ENCODE measurements at regions not wholly inside any gene's neighbourhood (a gene's known extent, or its start where the extent isn't known, plus 50 kb on each side); places are given as distances from the start of the nearest gene placed in this dataset.

DNA sequence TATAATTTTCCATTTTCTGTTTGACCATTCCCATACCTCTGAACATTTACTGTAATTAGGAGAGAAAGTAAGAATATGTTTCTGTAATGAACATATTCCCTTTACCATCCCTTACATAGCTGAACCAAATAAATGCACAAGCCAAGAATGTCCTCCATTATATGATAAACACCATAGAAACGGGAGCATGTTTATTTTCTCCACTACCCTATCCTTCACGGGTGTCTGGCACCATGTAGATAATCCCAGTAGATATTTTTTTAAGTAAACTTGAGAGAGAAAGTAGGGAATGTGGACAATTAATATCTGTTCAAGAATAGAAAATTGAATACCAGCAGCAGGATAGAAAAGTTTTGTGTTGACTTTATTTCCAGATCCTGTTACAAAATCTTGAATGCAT, 928.4 kb downstream of the EFNB2 start:
- H3K27me3 Mint-ChIP-seq = no peaks in the 10 kb centered on the region
- ATAC-seq (ENCODE audit: low read depth in 2 of 2) = no peak
- Histone ChIP-seq H3K36me3 (ENCODE audit: control insufficient read depth, insufficient read depth, low read length) (no peaks in the 10 kb centered on the region), H3K27ac (ENCODE audit: insufficient read depth, low read length, poor library complexity, severe bottlenecking) (no peak overlapping the region), H3K27me3 (ENCODE audit: control insufficient read depth, insufficient read depth, low read length) (no peaks in the 10 kb centered on the region), H3K4me3 (ENCODE audit: low read depth, low read length) (no peak overlapping the region), H3K4me1 (ENCODE audit: control insufficient read depth, insufficient read depth, low read length, poor library complexity, severe bottlenecking) (no peaks in the 10 kb centered on the region), H3K9me3 (ENCODE audit: control insufficient read depth in 2 of 2, low read length in 2 of 2) (no peaks in the 10 kb centered on the region)
- H3K27ac Mint-ChIP-seq = no peak overlapping the region
- H3K36me3 Mint-ChIP-seq = no peaks in the 10 kb centered on the region
- peaks cover 0 to 5% (median 1%) of the 10 kb centered on the region in 7 donors for H3K9me3 Mint-ChIP-seq
- no peak overlapping the region for H3K4me3 Mint-ChIP-seq
- no peaks in the 10 kb centered on the region for H3K4me1 Mint-ChIP-seq
- DNase-seq = no peak

DNA sequence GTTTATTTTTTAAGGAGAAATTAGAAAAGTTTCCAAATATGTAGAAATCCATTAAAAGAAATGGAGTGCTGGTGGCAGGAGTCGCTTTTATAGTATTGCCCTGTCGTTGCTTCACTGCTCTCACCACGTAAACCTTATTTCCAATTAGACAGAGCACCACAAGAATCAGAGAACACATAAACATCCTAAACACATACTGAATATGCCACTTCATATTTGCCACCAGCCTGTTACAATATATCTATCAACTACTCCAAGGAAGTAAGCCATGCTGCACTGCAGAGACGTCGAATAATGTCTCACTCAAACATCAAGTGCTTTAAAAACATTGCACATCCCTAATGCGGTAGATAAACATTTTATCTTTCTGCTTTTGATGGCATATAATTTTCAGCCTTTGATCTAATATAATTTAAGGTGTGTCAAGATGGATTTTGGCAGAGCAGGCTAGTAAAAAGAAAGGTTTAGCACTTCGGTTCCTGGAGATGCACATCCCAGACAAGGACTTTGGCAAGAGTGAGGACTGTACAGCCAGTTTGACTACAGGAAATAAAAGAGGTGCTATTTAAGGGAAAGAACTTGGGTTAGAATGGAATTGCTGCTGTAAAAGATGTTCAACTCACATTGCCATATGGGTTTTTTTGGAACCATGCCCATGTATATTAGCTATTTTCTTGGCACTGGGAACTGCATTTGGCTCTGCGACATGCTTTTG, 932.3 kb downstream of the EFNB2 start:
- H3K27me3 ChIP-seq (ENCODE audit: control insufficient read depth, insufficient read depth, low read length) = no peaks in the 10 kb centered on the region
- DNase-seq (no peak), ATAC-seq (ENCODE audit: low read depth in 2 of 2) (no peak)
- no peak overlapping the region for H3K4me3 ChIP-seq (ENCODE audit: low read depth, low read length)
- no peaks in the 10 kb centered on the region for H3K4me1 Mint-ChIP-seq
- no peak overlapping the region for H3K4me3 Mint-ChIP-seq
- H3K27ac Mint-ChIP-seq = no peak overlapping the region
- H3K27ac ChIP-seq (ENCODE audit: insufficient read depth, low read length, poor library complexity, severe bottlenecking) = no peak overlapping the region
- H3K4me1 ChIP-seq (ENCODE audit: control insufficient read depth, insufficient read depth, low read length, poor library complexity, severe bottlenecking) = no peaks in the 10 kb centered on the region
- no peaks in the 10 kb centered on the region for H3K27me3 Mint-ChIP-seq
- H3K9me3 Mint-ChIP-seq = peaks cover 0 to 11% (median 4%) of the 10 kb centered on the region in 7 donors
- H3K36me3 ChIP-seq (ENCODE audit: control insufficient read depth, insufficient read depth, low read length) = no peaks in the 10 kb centered on the region
- no peaks in the 10 kb centered on the region for H3K36me3 Mint-ChIP-seq
- H3K9me3 ChIP-seq (ENCODE audit: control insufficient read depth in 2 of 2, low read length in 2 of 2) = no peaks in the 10 kb centered on the region

DNA sequence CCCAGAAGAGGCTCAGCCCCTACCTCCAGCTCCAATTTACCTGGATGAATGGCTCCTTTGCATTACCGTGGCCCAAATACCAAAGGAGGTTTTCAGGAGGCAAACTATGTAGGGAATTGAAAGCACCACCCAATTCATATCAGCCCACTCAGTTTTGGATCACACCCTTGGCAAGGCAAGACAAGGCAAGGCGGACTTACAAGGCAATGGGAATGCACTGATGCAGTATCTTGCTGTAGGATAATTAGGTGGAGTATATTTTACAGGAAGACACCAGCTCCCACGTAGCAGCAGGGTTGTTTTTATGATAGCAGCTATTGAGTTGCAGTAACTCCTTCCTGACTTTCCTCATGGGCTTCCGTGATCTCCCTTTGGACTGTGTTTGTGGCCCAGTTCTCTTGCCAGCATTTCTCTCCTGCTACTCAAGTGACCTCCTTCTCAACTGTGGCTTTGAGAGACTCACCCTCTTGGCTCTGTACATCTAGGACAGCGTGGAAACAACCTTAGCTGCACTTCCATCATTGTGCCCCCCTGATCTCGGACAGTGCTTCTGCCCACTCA, 935.9 kb downstream of the EFNB2 start:
- Mint-ChIP-seq H3K36me3 (no peaks in the 10 kb centered on the region), H3K4me1 (no peaks in the 10 kb centered on the region), H3K27ac (no peak overlapping the region), H3K9me3 (peaks cover 0 to 16% (median 6%) of the 10 kb centered on the region in 7 donors), H3K27me3 (no peaks in the 10 kb centered on the region), H3K4me3 (no peak overlapping the region)
- ATAC-seq (ENCODE audit: low read depth in 2 of 2) = no peak
- Histone ChIP-seq H3K27me3 (ENCODE audit: control insufficient read depth, insufficient read depth, low read length) (no peaks in the 10 kb centered on the region), H3K36me3 (ENCODE audit: control insufficient read depth, insufficient read depth, low read length) (no peaks in the 10 kb centered on the region), H3K27ac (ENCODE audit: insufficient read depth, low read length, poor library complexity, severe bottlenecking) (no peak overlapping the region), H3K4me1 (ENCODE audit: control insufficient read depth, insufficient read depth, low read length, poor library complexity, severe bottlenecking) (no peaks in the 10 kb centered on the region), H3K4me3 (ENCODE audit: low read depth, low read length) (no peak overlapping the region), H3K9me3 (ENCODE audit: control insufficient read depth in 2 of 2, low read length in 2 of 2) (no peaks in the 10 kb centered on the region)
- no peak for DNase-seq

DNA sequence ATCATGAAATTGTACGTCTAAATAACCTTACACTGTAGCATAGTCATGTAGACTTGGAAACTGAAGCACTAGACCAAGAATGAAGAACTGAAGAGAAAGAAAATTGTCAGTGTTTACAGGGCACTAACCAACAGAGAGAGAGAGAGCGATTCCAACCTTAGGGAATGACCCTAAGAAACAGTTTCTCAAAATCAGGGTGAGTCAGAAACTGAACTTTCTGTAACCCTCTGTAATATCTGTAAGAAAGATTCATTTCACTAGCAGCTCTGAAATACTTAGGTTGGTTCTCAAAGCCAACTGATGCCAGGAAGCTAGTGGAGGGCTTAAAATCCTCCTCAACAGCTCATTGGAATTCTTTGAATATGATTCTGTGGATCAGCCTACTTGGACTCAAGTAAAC, 936.9 kb downstream of the EFNB2 start:
- Mint-ChIP-seq H3K27ac (no peak overlapping the region), H3K36me3 (no peaks in the 10 kb centered on the region), H3K4me1 (no peaks in the 10 kb centered on the region), H3K27me3 (no peaks in the 10 kb centered on the region), H3K4me3 (no peak overlapping the region), H3K9me3 (peaks cover 0 to 16% (median 6%) of the 10 kb centered on the region in 7 donors)
- H3K4me1 ChIP-seq (ENCODE audit: control insufficient read depth, insufficient read depth, low read length, poor library complexity, severe bottlenecking) = no peaks in the 10 kb centered on the region
- ATAC-seq (ENCODE audit: low read depth in 2 of 2) (no peak), DNase-seq (no peak)
- no peaks in the 10 kb centered on the region for H3K36me3 ChIP-seq (ENCODE audit: control insufficient read depth, insufficient read depth, low read length)
- H3K27ac ChIP-seq (ENCODE audit: insufficient read depth, low read length, poor library complexity, severe bottlenecking) = no peak overlapping the region
- H3K27me3 ChIP-seq (ENCODE audit: control insufficient read depth, insufficient read depth, low read length) = no peaks in the 10 kb centered on the region
- H3K9me3 ChIP-seq (ENCODE audit: control insufficient read depth in 2 of 2, low read length in 2 of 2) = no peaks in the 10 kb centered on the region
- no peak overlapping the region for H3K4me3 ChIP-seq (ENCODE audit: low read depth, low read length)

DNA sequence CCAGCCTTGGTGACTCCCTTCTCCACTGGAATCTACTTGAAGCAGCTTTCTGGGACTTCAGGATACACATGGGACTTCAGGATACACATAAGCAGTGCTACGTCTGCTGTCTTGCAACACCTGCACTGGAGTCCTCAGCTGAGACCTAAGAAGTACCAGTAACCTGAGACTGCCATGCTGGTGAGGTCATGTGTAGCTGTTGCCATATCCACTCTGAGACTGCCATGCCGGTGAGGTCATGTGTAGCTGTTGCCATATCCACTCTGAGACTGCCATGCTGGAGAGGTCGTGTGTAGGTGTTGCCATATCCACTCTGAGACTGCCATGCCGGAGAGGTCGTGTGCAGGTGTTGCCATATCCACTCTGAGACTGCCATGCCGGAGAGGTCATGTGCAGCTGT, 937.9 kb downstream of the EFNB2 start:
- ATAC-seq (ENCODE audit: low read depth in 2 of 2) = no peak
- no peak overlapping the region for H3K27ac ChIP-seq (ENCODE audit: insufficient read depth, low read length, poor library complexity, severe bottlenecking)
- DNase-seq = no peak
- no peaks in the 10 kb centered on the region for H3K27me3 Mint-ChIP-seq
- no peaks in the 10 kb centered on the region for H3K27me3 ChIP-seq (ENCODE audit: control insufficient read depth, insufficient read depth, low read length)
- no peaks in the 10 kb centered on the region for H3K36me3 Mint-ChIP-seq
- H3K4me3 Mint-ChIP-seq = no peak overlapping the region
- H3K9me3 Mint-ChIP-seq = peaks cover 0 to 13% (median 3%) of the 10 kb centered on the region in 7 donors
- H3K4me1 ChIP-seq (ENCODE audit: control insufficient read depth, insufficient read depth, low read length, poor library complexity, severe bottlenecking) = no peaks in the 10 kb centered on the region
- no peaks in the 10 kb centered on the region for H3K9me3 ChIP-seq (ENCODE audit: control insufficient read depth in 2 of 2, low read length in 2 of 2)
- H3K27ac Mint-ChIP-seq = no peak overlapping the region
- H3K36me3 ChIP-seq (ENCODE audit: control insufficient read depth, insufficient read depth, low read length) = no peaks in the 10 kb centered on the region
- no peak overlapping the region for H3K4me3 ChIP-seq (ENCODE audit: low read depth, low read length)
- H3K4me1 Mint-ChIP-seq = no peaks in the 10 kb centered on the region

DNA sequence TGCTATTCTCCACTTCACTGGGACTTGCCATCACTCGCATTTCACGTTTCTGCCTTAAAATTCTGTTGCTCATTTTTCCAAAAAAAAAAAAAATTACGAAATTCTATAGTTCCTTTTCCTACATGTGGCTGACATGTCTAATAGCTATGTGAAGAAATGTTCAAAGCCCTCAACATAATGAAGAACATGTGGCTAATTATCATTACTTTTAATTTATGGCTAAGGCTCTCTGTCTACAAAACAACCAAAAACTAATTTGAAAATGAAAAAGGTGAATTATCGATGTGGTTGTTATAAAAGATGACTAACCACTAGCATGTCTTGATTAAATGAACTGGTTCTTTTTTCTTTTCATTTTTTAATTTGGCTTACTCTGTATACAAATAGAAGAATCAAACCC, 940.0 kb downstream of the EFNB2 start:
- no peaks in the 10 kb centered on the region for H3K36me3 Mint-ChIP-seq
- no peak overlapping the region for H3K27ac ChIP-seq (ENCODE audit: insufficient read depth, low read length, poor library complexity, severe bottlenecking)
- H3K4me3 Mint-ChIP-seq = no peak overlapping the region
- H3K36me3 ChIP-seq (ENCODE audit: control insufficient read depth, insufficient read depth, low read length) = no peaks in the 10 kb centered on the region
- ATAC-seq (ENCODE audit: low read depth in 2 of 2) = no peak
- H3K27me3 Mint-ChIP-seq = no peaks in the 10 kb centered on the region
- no peaks in the 10 kb centered on the region for H3K27me3 ChIP-seq (ENCODE audit: control insufficient read depth, insufficient read depth, low read length)
- peaks cover 0 to 12% (median 5%) of the 10 kb centered on the region in 7 donors for H3K9me3 Mint-ChIP-seq
- no peak for DNase-seq
- H3K9me3 ChIP-seq (ENCODE audit: control insufficient read depth in 2 of 2, low read length in 2 of 2) = no peaks in the 10 kb centered on the region
- H3K27ac Mint-ChIP-seq = no peak overlapping the region
- H3K4me1 ChIP-seq (ENCODE audit: control insufficient read depth, insufficient read depth, low read length, poor library complexity, severe bottlenecking) = no peaks in the 10 kb centered on the region
- H3K4me1 Mint-ChIP-seq = no peaks in the 10 kb centered on the region
- H3K4me3 ChIP-seq (ENCODE audit: low read depth, low read length) = no peak overlapping the region

DNA sequence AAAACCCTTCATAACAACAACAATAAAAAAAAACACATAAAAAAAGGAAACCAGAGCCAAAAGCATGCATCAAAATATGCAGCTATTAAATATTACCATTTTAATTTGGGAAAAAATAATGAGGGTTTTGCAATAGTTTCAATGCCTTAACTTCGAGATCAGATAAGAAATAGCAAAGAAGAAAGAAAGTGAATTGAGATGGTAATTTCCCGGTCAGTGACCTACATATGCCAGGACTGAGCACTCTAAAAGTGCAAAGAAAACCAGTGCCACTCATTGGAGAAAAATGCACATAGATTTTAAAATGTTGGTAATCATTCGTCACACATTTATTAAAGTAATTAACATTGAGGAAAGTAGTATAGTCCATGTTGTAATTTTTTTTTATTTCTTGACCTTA, 944.2 kb downstream of the EFNB2 start:
- peaks cover 0 to under 1% of the 10 kb centered on the region in 2 experiments for H3K9me3 ChIP-seq (ENCODE audit: control insufficient read depth in 2 of 2, low read length in 2 of 2)
- ATAC-seq (ENCODE audit: low read depth in 2 of 2) (no peak), DNase-seq (no peak)
- Mint-ChIP-seq H3K4me1 (no peaks in the 10 kb centered on the region), H3K36me3 (no peaks in the 10 kb centered on the region), H3K27me3 (no peaks in the 10 kb centered on the region), H3K9me3 (peaks cover 0 to 10% (median 4%) of the 10 kb centered on the region in 7 donors), H3K27ac (no peak overlapping the region), H3K4me3 (no peak overlapping the region)
- H3K27ac ChIP-seq (ENCODE audit: insufficient read depth, low read length, poor library complexity, severe bottlenecking) = no peak overlapping the region
- H3K27me3 ChIP-seq (ENCODE audit: control insufficient read depth, insufficient read depth, low read length) = no peaks in the 10 kb centered on the region
- H3K4me3 ChIP-seq (ENCODE audit: low read depth, low read length) = no peak overlapping the region
- no peaks in the 10 kb centered on the region for H3K36me3 ChIP-seq (ENCODE audit: control insufficient read depth, insufficient read depth, low read length)
- H3K4me1 ChIP-seq (ENCODE audit: control insufficient read depth, insufficient read depth, low read length, poor library complexity, severe bottlenecking) = no peaks in the 10 kb centered on the region

DNA sequence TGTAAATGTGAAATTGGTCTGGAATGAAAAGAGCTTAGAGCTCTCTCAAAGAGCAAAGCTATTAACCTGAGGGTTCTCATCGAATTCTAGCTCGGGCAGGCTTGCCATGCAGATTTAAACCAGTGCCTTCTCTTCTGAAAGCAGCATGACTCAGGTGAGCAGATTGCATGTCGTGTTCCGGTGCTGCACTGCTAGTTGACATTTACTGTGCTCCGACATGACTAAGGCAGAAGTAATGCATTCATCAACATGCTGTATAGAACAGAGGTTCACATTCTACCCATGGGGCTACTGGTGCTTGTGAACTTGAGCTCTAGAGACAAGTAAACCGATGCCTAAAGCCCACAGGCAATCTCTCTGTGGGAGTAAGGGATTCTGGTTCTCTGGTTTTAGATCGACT, 947.7 kb downstream of the EFNB2 start:
- H3K9me3 ChIP-seq (ENCODE audit: control insufficient read depth in 2 of 2, low read length in 2 of 2) = peaks cover 0 to 8% of the 10 kb centered on the region in 2 experiments
- H3K27me3 Mint-ChIP-seq = no peaks in the 10 kb centered on the region

More for the DNA sequence above, 947.7 kb downstream of the EFNB2 start:
- DNase-seq = no peak
- Histone ChIP-seq H3K4me3 (ENCODE audit: low read depth, low read length) (no peak overlapping the region), H3K4me1 (ENCODE audit: control insufficient read depth, insufficient read depth, low read length, poor library complexity, severe bottlenecking) (no peaks in the 10 kb centered on the region), H3K27ac (ENCODE audit: insufficient read depth, low read length, poor library complexity, severe bottlenecking) (no peak overlapping the region), H3K27me3 (ENCODE audit: control insufficient read depth, insufficient read depth, low read length) (no peaks in the 10 kb centered on the region), H3K36me3 (ENCODE audit: control insufficient read depth, insufficient read depth, low read length) (no peaks in the 10 kb centered on the region)
- H3K9me3 Mint-ChIP-seq = peaks cover 0 to 11% (median 3%) of the 10 kb centered on the region in 7 donors
- ATAC-seq (ENCODE audit: low read depth in 2 of 2) = no peak
- no peaks in the 10 kb centered on the region for H3K36me3 Mint-ChIP-seq
- H3K27ac Mint-ChIP-seq = no peak overlapping the region
- no peaks in the 10 kb centered on the region for H3K4me1 Mint-ChIP-seq
- H3K4me3 Mint-ChIP-seq = no peak overlapping the region

All from CD4-positive, CD25-positive, alpha-beta regulatory T cell (primary cell).